ENCODE measurements at regions not wholly inside any gene's neighbourhood (a gene's known extent, or its start where the extent isn't known, plus 50 kb on each side); places are given as distances from the start of the nearest gene placed in this dataset.

DNA sequence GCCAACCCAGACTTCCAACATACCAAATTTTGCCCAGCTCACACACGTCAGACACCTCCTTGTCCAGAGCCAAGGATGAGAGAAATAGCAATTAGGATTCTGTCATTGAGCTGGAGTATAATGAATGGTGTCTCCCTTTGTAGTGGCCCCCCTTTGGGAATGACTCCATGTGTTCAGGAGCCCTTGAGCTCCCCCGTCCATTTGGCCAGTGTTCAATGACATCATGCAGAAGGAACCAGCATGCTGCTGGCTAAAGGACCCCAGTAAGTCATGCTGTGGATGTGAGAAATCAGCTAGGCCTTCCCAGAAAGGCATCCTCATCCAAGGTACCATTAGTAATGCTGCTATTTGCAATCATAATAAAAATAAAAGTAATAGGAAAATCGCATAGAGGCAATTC lies 158.8 kb upstream of the SRRM4 start:
- Mint-ChIP-seq H3K4me1 (no peaks in the 10 kb centered on the region), H3K36me3 (no peaks in the 10 kb centered on the region), H3K27me3 (ENCODE audit: low read depth) (no peaks in the 10 kb centered on the region), H3K27ac (no peak overlapping the region), H3K4me3 (no peak overlapping the region), H3K9me3 (no peaks in the 10 kb centered on the region)
- DNase-seq (ENCODE audit: low spot score in 2 of 2, unreplicated experiment in 2 of 2) = no peak
- TF ChIP-seq CTCF (IDR thresholded peaks at IDR 0.05; ENCODE audit: unreplicated experiment) = no peak

DNA sequence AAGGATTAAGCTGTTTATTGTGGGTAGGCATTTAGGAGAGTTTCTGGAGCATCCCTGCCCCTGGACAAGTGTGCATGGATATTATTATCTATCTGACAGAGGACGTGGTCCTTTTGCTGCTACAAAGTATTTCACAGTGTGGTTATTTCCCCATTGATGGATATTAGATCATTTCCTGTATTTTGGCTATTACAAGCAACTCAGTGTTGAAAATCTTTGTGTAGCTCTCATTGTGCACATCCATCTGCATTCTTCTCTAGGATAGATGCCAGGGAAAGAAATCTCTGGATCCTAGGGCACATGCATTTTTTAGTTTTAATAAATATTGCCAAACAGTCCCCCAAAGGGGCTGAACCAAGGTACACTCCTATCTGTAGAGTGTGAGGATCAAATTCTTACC lies 154.3 kb upstream of the SRRM4 start:
- no peak for DNase-seq (ENCODE audit: low spot score in 2 of 2, unreplicated experiment in 2 of 2)

GRCh38 chr12:118827606-118828005 lies 153.7 kb upstream of the SRRM4 start:
- no peaks in the 10 kb centered on the region for H3K9me3 Mint-ChIP-seq
- no peak for TF ChIP-seq CTCF (IDR thresholded peaks at IDR 0.05; ENCODE audit: unreplicated experiment)
- no peaks in the 10 kb centered on the region for H3K4me1 Mint-ChIP-seq
- H3K27ac Mint-ChIP-seq = no peak overlapping the region
- H3K36me3 Mint-ChIP-seq = no peaks in the 10 kb centered on the region
- no peak for DNase-seq (ENCODE audit: low spot score in 2 of 2, unreplicated experiment in 2 of 2)
- H3K27me3 Mint-ChIP-seq (ENCODE audit: low read depth) = no peaks in the 10 kb centered on the region
- H3K4me3 Mint-ChIP-seq = no peak overlapping the region

More for the DNA sequence above, 154.3 kb upstream of the SRRM4 start:
- TF ChIP-seq CTCF (IDR thresholded peaks at IDR 0.05; ENCODE audit: unreplicated experiment) = no peak
- H3K4me1 Mint-ChIP-seq = no peaks in the 10 kb centered on the region
- no peak overlapping the region for H3K27ac Mint-ChIP-seq
- H3K4me3 Mint-ChIP-seq = no peak overlapping the region
- no peaks in the 10 kb centered on the region for H3K9me3 Mint-ChIP-seq
- no peaks in the 10 kb centered on the region for H3K27me3 Mint-ChIP-seq (ENCODE audit: low read depth)
- H3K36me3 Mint-ChIP-seq = no peaks in the 10 kb centered on the region

GRCh38 chr12:118830296-118830695 lies 151.0 kb upstream of the SRRM4 start:
- Mint-ChIP-seq H3K9me3 (no peaks in the 10 kb centered on the region), H3K27ac (no peak overlapping the region), H3K4me1 (no peaks in the 10 kb centered on the region), H3K27me3 (ENCODE audit: low read depth) (peaks cover 3% of the 10 kb centered on the region), H3K4me3 (no peak overlapping the region), H3K36me3 (no peaks in the 10 kb centered on the region)
- DNase-seq (ENCODE audit: low spot score in 2 of 2, unreplicated experiment in 2 of 2) = no peak
- no peak for TF ChIP-seq CTCF (IDR thresholded peaks at IDR 0.05; ENCODE audit: unreplicated experiment)

DNA sequence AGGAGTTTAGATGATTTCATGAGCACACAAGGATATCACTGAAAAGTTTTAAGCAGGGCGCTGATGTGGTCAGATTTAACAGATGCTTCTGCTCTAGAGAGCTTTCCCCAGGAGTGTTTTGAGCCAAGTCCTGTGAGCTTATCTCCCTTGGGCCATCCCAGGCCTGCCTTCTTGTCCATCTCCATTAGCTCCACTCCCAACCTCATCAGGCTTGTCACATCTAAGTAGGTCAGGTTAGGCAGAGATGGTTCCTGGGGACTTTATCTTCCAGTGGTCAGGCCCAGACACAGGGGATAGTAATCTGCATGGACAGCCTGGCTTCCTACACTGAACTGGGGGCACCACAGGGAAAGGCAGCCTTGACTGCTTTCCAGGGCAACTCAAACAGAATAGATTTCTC lies 145.4 kb upstream of the SRRM4 start:
- Mint-ChIP-seq H3K27ac (no peak overlapping the region), H3K4me3 (no peak overlapping the region), H3K9me3 (no peaks in the 10 kb centered on the region), H3K27me3 (ENCODE audit: low read depth) (peaks cover 6% of the 10 kb centered on the region), H3K36me3 (no peaks in the 10 kb centered on the region), H3K4me1 (no peaks in the 10 kb centered on the region)
- TF ChIP-seq CTCF (IDR thresholded peaks at IDR 0.05; ENCODE audit: unreplicated experiment) = no peak
- DNase-seq (ENCODE audit: low spot score in 2 of 2, unreplicated experiment in 2 of 2) = no peak

- H3K4me3 Mint-ChIP-seq = no peak overlapping the region
- no peak for TF ChIP-seq CTCF (IDR thresholded peaks at IDR 0.05; ENCODE audit: unreplicated experiment)
- no peak overlapping the region for H3K27ac Mint-ChIP-seq
Measured at GRCh38 chr12:118840399-118840798, 140.9 kb upstream of the SRRM4 start.

More at GRCh38 chr12:118840399-118840798, 140.9 kb upstream of the SRRM4 start:
- no peak for DNase-seq (ENCODE audit: low spot score in 2 of 2, unreplicated experiment in 2 of 2)
- H3K36me3 Mint-ChIP-seq = no peaks in the 10 kb centered on the region
- no peaks in the 10 kb centered on the region for H3K4me1 Mint-ChIP-seq
- H3K9me3 Mint-ChIP-seq = no peaks in the 10 kb centered on the region
- peaks cover 3% of the 10 kb centered on the region for H3K27me3 Mint-ChIP-seq (ENCODE audit: low read depth)
